ENCODE measurements at regions not wholly inside any gene's neighbourhood (a gene's known extent, or its start where the extent isn't known, plus 50 kb on each side); places are given as distances from the start of the nearest gene placed in this dataset.

DNA sequence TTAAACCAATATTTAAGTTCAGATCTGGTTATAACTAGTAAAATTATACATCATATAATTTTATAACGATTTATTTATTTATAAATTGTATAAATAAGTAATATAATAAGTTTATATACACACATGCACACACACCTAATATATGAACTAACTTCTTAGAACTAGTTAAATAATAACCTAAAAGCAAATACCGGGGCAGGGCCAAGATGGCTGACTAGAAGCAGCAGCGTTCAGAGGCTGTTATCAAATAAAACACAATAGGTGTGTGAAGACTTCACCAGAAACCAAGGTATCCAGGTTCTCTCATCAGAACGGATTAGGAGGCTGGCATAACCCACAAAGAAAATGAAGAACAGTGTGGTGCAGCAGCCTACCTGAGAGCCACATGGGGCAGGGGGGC, 653.6 kb upstream of the CBLB start:
- WGBS (ENCODE audit: low lambda C conversion rate): 61% methylated on average over 4 of the region's 4 CpGs
- Histone ChIP-seq H3K4me1 (ENCODE audit: control insufficient read depth in 1 of 2, insufficient read depth in 2 of 2, low read depth in 1 of 2, low read length in 1 of 2) (0 out of 4 replicates have a peak, but pooled peaks cover 0 to 7% of the 10 kb centered on the region in 2 experiments), H3K27ac (ENCODE audit: low read depth in 2 of 2, low read length in 1 of 2) (no peak overlapping the region), H3K4me2 (no peak overlapping the region), H3K4me3 (ENCODE audit: low read depth in 2 of 2, low read length in 1 of 2) (no peak overlapping the region), H2AFZ (ENCODE audit: low read depth) (no peak overlapping the region), H3K36me3 (replicated peaks in 1 of 2; ENCODE audit: control insufficient read depth in 1 of 2, insufficient read depth in 2 of 2, low read length in 1 of 2) (no peaks in the 10 kb centered on the region), H3K79me2 (ENCODE audit: insufficient read depth) (no peaks in the 10 kb centered on the region), H3K9ac (no peak overlapping the region), H3F3A (replicated peaks; ENCODE audit: insufficient read depth) (no peaks in the 10 kb centered on the region), H3K27me3 (ENCODE audit: insufficient read depth) (no peaks in the 10 kb centered on the region), H3K9me3 (no peaks in the 10 kb centered on the region), H3K9me2 (no peaks in the 10 kb centered on the region), H4K20me1 (ENCODE audit: insufficient read depth) (no peaks in the 10 kb centered on the region)
- CTCF ChIA-PET: no interaction called here
- no peak for DNase-seq
- POLR2A ChIA-PET: no interaction called here
- no peak for TF ChIP-seq MXI1 (IDR thresholded peaks at IDR 0.05; ENCODE audit: low read depth, low read length)
- TF ChIP-seq TEAD4 (IDR thresholded peaks at IDR 0.05; ENCODE audit: borderline replicate concordance, insufficient read depth): no peak
- no peak for TF ChIP-seq JUND (IDR thresholded peaks at IDR 0.05)
- TF ChIP-seq NFIC (IDR thresholded peaks at IDR 0.05; ENCODE audit: borderline replicate concordance): no peak
- no peak for TF ChIP-seq TCF12 (IDR thresholded peaks at IDR 0.05)
- no peak for TF ChIP-seq ELF1 (IDR thresholded peaks at IDR 0.05)
- TF ChIP-seq, protein P1, sequence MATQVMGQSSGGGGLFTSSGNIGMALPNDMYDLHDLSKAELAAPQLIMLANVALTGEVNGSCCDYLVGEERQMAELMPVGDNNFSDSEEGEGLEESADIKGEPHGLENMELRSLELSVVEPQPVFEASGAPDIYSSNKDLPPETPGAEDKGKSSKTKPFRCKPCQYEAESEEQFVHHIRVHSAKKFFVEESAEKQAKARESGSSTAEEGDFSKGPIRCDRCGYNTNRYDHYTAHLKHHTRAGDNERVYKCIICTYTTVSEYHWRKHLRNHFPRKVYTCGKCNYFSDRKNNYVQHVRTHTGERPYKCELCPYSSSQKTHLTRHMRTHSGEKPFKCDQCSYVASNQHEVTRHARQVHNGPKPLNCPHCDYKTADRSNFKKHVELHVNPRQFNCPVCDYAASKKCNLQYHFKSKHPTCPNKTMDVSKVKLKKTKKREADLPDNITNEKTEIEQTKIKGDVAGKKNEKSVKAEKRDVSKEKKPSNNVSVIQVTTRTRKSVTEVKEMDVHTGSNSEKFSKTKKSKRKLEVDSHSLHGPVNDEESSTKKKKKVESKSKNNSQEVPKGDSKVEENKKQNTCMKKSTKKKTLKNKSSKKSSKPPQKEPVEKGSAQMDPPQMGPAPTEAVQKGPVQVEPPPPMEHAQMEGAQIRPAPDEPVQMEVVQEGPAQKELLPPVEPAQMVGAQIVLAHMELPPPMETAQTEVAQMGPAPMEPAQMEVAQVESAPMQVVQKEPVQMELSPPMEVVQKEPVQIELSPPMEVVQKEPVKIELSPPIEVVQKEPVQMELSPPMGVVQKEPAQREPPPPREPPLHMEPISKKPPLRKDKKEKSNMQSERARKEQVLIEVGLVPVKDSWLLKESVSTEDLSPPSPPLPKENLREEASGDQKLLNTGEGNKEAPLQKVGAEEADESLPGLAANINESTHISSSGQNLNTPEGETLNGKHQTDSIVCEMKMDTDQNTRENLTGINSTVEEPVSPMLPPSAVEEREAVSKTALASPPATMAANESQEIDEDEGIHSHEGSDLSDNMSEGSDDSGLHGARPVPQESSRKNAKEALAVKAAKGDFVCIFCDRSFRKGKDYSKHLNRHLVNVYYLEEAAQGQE (IDR thresholded peaks at IDR 0.05; ENCODE audit: low read depth, low read length): no peak
- TF ChIP-seq SMC3 (IDR thresholded peaks at IDR 0.05; ENCODE audit: low read depth, low read length): no peak
- no peak for TF ChIP-seq CHD2 (IDR thresholded peaks at IDR 0.05; ENCODE audit: low read length, partially characterized antibody)
- TF ChIP-seq GABPA (IDR thresholded peaks at IDR 0.05; ENCODE audit: low read depth): no peak
- TF ChIP-seq RAD21 (IDR thresholded peaks at IDR 0.05; ENCODE audit: low read length): no peak
- TF ChIP-seq NRF1 (IDR thresholded peaks at IDR 0.05; ENCODE audit: low read depth, low read length): no peak
- no peak for TF ChIP-seq RFX5 (IDR thresholded peaks at IDR 0.05; ENCODE audit: low read length)
- TF ChIP-seq, protein P2, sequence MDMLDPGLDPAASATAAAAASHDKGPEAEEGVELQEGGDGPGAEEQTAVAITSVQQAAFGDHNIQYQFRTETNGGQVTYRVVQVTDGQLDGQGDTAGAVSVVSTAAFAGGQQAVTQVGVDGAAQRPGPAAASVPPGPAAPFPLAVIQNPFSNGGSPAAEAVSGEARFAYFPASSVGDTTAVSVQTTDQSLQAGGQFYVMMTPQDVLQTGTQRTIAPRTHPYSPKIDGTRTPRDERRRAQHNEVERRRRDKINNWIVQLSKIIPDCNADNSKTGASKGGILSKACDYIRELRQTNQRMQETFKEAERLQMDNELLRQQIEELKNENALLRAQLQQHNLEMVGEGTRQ (IDR thresholded peaks at IDR 0.05; ENCODE audit: borderline replicate concordance, low read depth, low read length): no peak

DNA sequence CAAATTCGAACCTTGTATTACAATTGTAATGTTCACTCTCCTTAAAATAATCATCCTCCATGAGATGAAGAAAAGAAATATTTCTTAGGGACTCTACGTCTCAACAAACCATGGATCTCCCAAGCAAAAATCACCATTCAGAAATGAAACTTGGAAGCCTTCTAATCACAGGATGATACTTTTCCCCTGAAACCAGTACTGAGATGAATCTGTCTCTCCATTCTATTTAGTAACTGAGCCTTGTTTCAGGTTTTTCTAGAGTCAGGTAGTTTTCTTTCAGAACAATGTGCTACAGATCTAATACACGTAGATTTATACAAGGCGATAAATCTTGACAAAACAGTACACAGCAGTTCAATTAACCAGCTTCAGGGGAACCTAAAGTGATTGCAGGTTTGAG, 660.1 kb upstream of the CBLB start:
- WGBS (ENCODE audit: low lambda C conversion rate): 79% methylated on average over 4 of the region's 4 CpGs
- no peaks in the 10 kb centered on the region for H4K20me1 ChIP-seq (ENCODE audit: insufficient read depth)

More for the DNA sequence above, 660.1 kb upstream of the CBLB start:
- Histone ChIP-seq H3K36me3 (replicated peaks in 1 of 2; ENCODE audit: control insufficient read depth in 1 of 2, insufficient read depth in 2 of 2, low read length in 1 of 2) (no peaks in the 10 kb centered on the region), H3K4me2 (no peak overlapping the region), H3F3A (replicated peaks; ENCODE audit: insufficient read depth) (no peaks in the 10 kb centered on the region), H3K9ac (no peak overlapping the region), H3K27ac (ENCODE audit: low read depth in 2 of 2, low read length in 1 of 2) (no peak overlapping the region), H3K9me3 (0 out of 2 replicates have a peak, but pooled peaks cover 3% of the 10 kb centered on the region), H3K27me3 (ENCODE audit: insufficient read depth) (no peaks in the 10 kb centered on the region), H3K79me2 (ENCODE audit: insufficient read depth) (no peaks in the 10 kb centered on the region), H3K9me2 (no peaks in the 10 kb centered on the region), H2AFZ (ENCODE audit: low read depth) (no peak overlapping the region), H3K4me1 (ENCODE audit: control insufficient read depth in 1 of 2, insufficient read depth in 2 of 2, low read depth in 1 of 2, low read length in 1 of 2) (no peaks in the 10 kb centered on the region), H3K4me3 (ENCODE audit: low read depth in 2 of 2, low read length in 1 of 2) (no peak overlapping the region)
- no peak for TF ChIP-seq TEAD4 (IDR thresholded peaks at IDR 0.05; ENCODE audit: borderline replicate concordance, insufficient read depth)
- TF ChIP-seq, protein P2 (IDR thresholded peaks at IDR 0.05; ENCODE audit: borderline replicate concordance, low read depth, low read length): no peak
- TF ChIP-seq, protein P3, sequence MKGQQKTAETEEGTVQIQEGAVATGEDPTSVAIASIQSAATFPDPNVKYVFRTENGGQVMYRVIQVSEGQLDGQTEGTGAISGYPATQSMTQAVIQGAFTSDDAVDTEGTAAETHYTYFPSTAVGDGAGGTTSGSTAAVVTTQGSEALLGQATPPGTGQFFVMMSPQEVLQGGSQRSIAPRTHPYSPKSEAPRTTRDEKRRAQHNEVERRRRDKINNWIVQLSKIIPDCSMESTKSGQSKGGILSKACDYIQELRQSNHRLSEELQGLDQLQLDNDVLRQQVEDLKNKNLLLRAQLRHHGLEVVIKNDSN (IDR thresholded peaks at IDR 0.05; ENCODE audit: borderline replicate concordance, low read depth): no peak
- TF ChIP-seq, protein P4, sequence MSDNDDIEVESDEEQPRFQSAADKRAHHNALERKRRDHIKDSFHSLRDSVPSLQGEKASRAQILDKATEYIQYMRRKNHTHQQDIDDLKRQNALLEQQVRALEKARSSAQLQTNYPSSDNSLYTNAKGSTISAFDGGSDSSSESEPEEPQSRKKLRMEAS (IDR thresholded peaks at IDR 0.05; ENCODE audit: low read depth): no peak
- TF ChIP-seq FOSL2 (IDR thresholded peaks at IDR 0.05; ENCODE audit: borderline replicate concordance, low read depth): no peak
- TF ChIP-seq NRF1 (IDR thresholded peaks at IDR 0.05; ENCODE audit: low read depth, low read length): no peak
- no peak for TF ChIP-seq RCOR1 (IDR thresholded peaks at IDR 0.05; ENCODE audit: low read length)
- TF ChIP-seq GATA2 (CRISPR knock-in tag; IDR thresholded peaks at IDR 0.05): no peak
- TF ChIP-seq GABPA (IDR thresholded peaks at IDR 0.05; ENCODE audit: low read depth): no peak
- TF ChIP-seq FOXJ3 (CRISPR knock-in tag; IDR thresholded peaks at IDR 0.05): no peak
- ChIA-PET POLR2A (no interaction called here), CTCF (no interaction called here)
- DNase-seq: no peak

Measured in SK-N-SH (cell line).